Gastrocnemius medialis (tissue), 4 donors: ENCODE measurements at regions not wholly inside any gene's neighbourhood (a gene's known extent, or its start where the extent isn't known, plus 50 kb on each side); places are given as distances from the start of the nearest gene placed in this dataset.

ENCODE experiments used
- CTCF ChIP-seq, 5 experiments: fragments of 450-650 bp in 3 of 5; fragments of 200-600 bp in 2 of 5; sonication (generic) in 2 of 5; IDR thresholded peaks in 4 of 5; conservative IDR thresholded peaks in 1 of 5; 1 replicate in 4 of 5; 2 replicates in 1 of 5; pipeline ENCODE4 v1.5.1; 2016 to 2019; ENCODE audit warnings: antibody characterized with exemption in 5 of 5, mild to moderate bottlenecking in 3 of 5, moderate library complexity in 3 of 5
- POLR2A ChIP-seq, 2 donors: fragments of 450-650 bp; IDR thresholded peaks; one replicate each; pipeline ENCODE4 v1.6.1; 2017; ENCODE audit warnings: antibody characterized with exemption in 2 of 2, mild to moderate bottlenecking in 2 of 2, moderate library complexity in 2 of 2

GRCh38 chr10:44498222-44498621, 113.3 kb upstream of the CXCL12 start:
- TF ChIP-seq CTCF (IDR thresholded peaks at IDR 0.05 in 4 of 5, conservative IDR thresholded peaks at IDR 0.05 in 1 of 5) (no peak), POLR2A (IDR thresholded peaks at IDR 0.05) (no peak)
